ENCODE measurements at regions not wholly inside any gene's neighbourhood (a gene's known extent, or its start where the extent isn't known, plus 50 kb on each side); places are given as distances from the start of the nearest gene placed in this dataset.

GRCh38 chr12:115046805-115047204 lies 362.8 kb upstream of the TBX3 start:
- TF ChIP-seq MYC (IDR thresholded peaks at IDR 0.05; ENCODE audit: low read depth, low read length) (no peak), EZH2 (IDR thresholded peaks at IDR 0.05; ENCODE audit: borderline replicate concordance, low read depth, low read length, severe bottlenecking) (no peak), MAX (IDR thresholded peaks at IDR 0.05; ENCODE audit: insufficient read depth, insufficient read length) (no peak), JUN (IDR thresholded peaks at IDR 0.05; ENCODE audit: borderline replicate concordance, insufficient read depth, insufficient read length, low read depth) (no peak), POLR2A (IDR thresholded peaks at IDR 0.05; ENCODE audit: low read depth, low read length) (no peak), FOS (IDR thresholded peaks at IDR 0.05; ENCODE audit: borderline replicate concordance, insufficient read depth, low read length) (no peak), GATA2 (IDR thresholded peaks at IDR 0.05; ENCODE audit: insufficient read depth, insufficient read length, low read depth, low read length) (no peak), POLR2AphosphoS5 (IDR thresholded peaks at IDR 0.05; ENCODE audit: insufficient read depth, low read depth, low read length) (no peak), CTCF (IDR thresholded peaks at IDR 0.05; ENCODE audit: extremely low read depth in 1 of 2, insufficient read depth in 1 of 2, low read depth in 1 of 2, low read length in 2 of 2) (no peak)
- no peaks in the 10 kb centered on the region for H3K36me3 ChIP-seq (ENCODE audit: control insufficient read depth in 2 of 2, extremely low read depth in 1 of 2, insufficient read depth in 2 of 2, low read length in 2 of 2)
- peaks cover 2% of the 10 kb centered on the region for H3K9me3 ChIP-seq (replicated peaks; ENCODE audit: control insufficient read depth, insufficient read depth, low read length)
- no peaks in the 10 kb centered on the region for H4K20me1 ChIP-seq (replicated peaks; ENCODE audit: control insufficient read depth, extremely low read depth, insufficient read depth, low read length)
- no peak for DNase-seq (ENCODE audit: low read depth, low spot score)
- ChIA-PET CTCF (no interaction called here), POLR2A (no interaction called here)
- H3K4me3 ChIP-seq (replicated peaks in 1 of 3; ENCODE audit: insufficient read depth in 1 of 3, low read depth in 1 of 3, low read length in 3 of 3) = no peak overlapping the region
- H3K27me3 ChIP-seq (ENCODE audit: control insufficient read depth in 2 of 2, insufficient read depth in 2 of 2, low read length in 2 of 2) = no peaks in the 10 kb centered on the region
- H3K9ac ChIP-seq (replicated peaks; ENCODE audit: extremely low read depth, insufficient read depth, low read length) = no peak overlapping the region
- no peak for FAIRE-seq
- no TSS peak for BruUV-seq (replicated peaks)
- H3K79me2 ChIP-seq (ENCODE audit: control insufficient read depth, insufficient read depth, low read length) = no peaks in the 10 kb centered on the region
- no peak overlapping the region for H3K4me2 ChIP-seq (ENCODE audit: insufficient read depth, low read length)
- H3K27ac ChIP-seq (ENCODE audit: insufficient read depth, low read depth, low read length) = no peak overlapping the region
- H2AFZ ChIP-seq (ENCODE audit: low read depth, low read length) = no peak overlapping the region
- intact Hi-C loops (cut with micrococcal nuclease) (no loop called here), dilution Hi-C loops (cut with MboI; ENCODE audit: extremely low pct_ligation_motif_present, low sequenced_read_pairs) (no loop called here)
- no peaks in the 10 kb centered on the region for H3K9me1 ChIP-seq (replicated peaks; ENCODE audit: control insufficient read depth, extremely low read depth, insufficient read depth, low read length)
- no peaks in the 10 kb centered on the region for H3K4me1 ChIP-seq (ENCODE audit: control insufficient read depth, extremely low read depth, insufficient read depth, low read length)

All from endothelial cell of umbilical vein (primary cell).